GM23338 (cell line): ENCODE measurements at regions not wholly inside any gene's neighbourhood (a gene's known extent, or its start where the extent isn't known, plus 50 kb on each side); places are given as distances from the start of the nearest gene placed in this dataset.

ENCODE experiments used
- ATAC-seq: fragments of 200-7000 bp; cut with Tn5 transposase; 3 replicates; pipeline ENCODE4 v1.9.1; 2020
- DNase-seq: peaks from one replicate; pipeline ENCODE4 v3.0.0-alpha.2; 2015; ENCODE audit warnings: low spot score
- H2AFZ ChIP-seq: fragments of 200-600 bp; sonication (generic); 2 replicates; pipeline ENCODE4 v1.8.0; 2016; ENCODE audit warnings: antibody characterized with exemption, mild to moderate bottlenecking, moderate library complexity
- H3F3A ChIP-seq: fragments of 200-600 bp; sonication (generic); replicated peaks from 2 replicates; pipeline ENCODE4 v1.8.0; 2017; ENCODE audit warnings: antibody characterized with exemption, mixed run types, low read depth
- H3K27ac ChIP-seq: fragments of 200-600 bp; sonication (generic); 2 replicates; pipeline ENCODE4 v1.6.1; 2016; ENCODE audit warnings: low read depth
- H3K27me3 ChIP-seq: fragments of 200-600 bp; sonication (generic); 2 replicates; pipeline ENCODE4 v1.8.0; 2016; ENCODE audit warnings: mild to moderate bottlenecking, mixed run types, moderate library complexity; ENCODE audit not compliant: insufficient read depth
- H3K36me3 ChIP-seq: fragments of 200-600 bp; sonication (generic); 2 replicates; pipeline ENCODE4 v1.8.0; 2016; ENCODE audit warnings: mild to moderate bottlenecking; ENCODE audit not compliant: insufficient read depth
- H3K4me1 ChIP-seq: fragments of 200-600 bp; sonication (generic); 2 replicates; pipeline ENCODE4 v1.8.0; 2016; ENCODE audit warnings: mild to moderate bottlenecking, moderate library complexity; ENCODE audit not compliant: insufficient read depth
- H3K4me2 ChIP-seq: fragments of 200-600 bp; sonication (generic); 2 replicates; pipeline ENCODE4 v1.7.1; 2017; ENCODE audit warnings: mixed run types
- H3K4me3 ChIP-seq: fragments of 200-600 bp; sonication (generic); 2 replicates; pipeline ENCODE4 v1.6.1; 2016; ENCODE audit warnings: mixed run types
- H3K79me2 ChIP-seq: fragments of 200-600 bp; sonication (generic); replicated peaks from 2 replicates; pipeline ENCODE4 v1.8.0; 2017; ENCODE audit warnings: mild to moderate bottlenecking; ENCODE audit not compliant: insufficient read depth
- H3K9me2 ChIP-seq: fragments of 200-600 bp; sonication (generic); 2 replicates; pipeline ENCODE4 v1.8.0; 2017; ENCODE audit not compliant: insufficient read depth
- H4K20me1 ChIP-seq: fragments of 200-600 bp; sonication (generic); replicated peaks from 2 replicates; pipeline ENCODE4 v1.8.0; 2017; ENCODE audit warnings: mild to moderate bottlenecking; ENCODE audit not compliant: insufficient read depth
- H3K27ac Mint-ChIP-seq: 2 replicates; pipeline ENCODE4 v1.8.0; 2020; ENCODE audit warnings: inconsistent platforms, mild to moderate bottlenecking, moderate library complexity, mixed read lengths
- H3K27me3 Mint-ChIP-seq: 3 replicates; pipeline ENCODE4 v1.8.0; 2022; ENCODE audit warnings: low read depth, mild to moderate bottlenecking, moderate library complexity, mixed read lengths, inconsistent platforms; ENCODE audit not compliant: insufficient read depth, poor library complexity
- H3K36me3 Mint-ChIP-seq: 3 replicates; pipeline ENCODE4 v1.8.0; 2021; ENCODE audit warnings: low read depth, mild to moderate bottlenecking, inconsistent platforms, moderate library complexity, mixed read lengths
- H3K4me1 Mint-ChIP-seq: 3 replicates; pipeline ENCODE4 v1.8.0; 2020; ENCODE audit warnings: mild to moderate bottlenecking, inconsistent platforms, mixed read lengths
- H3K4me3 Mint-ChIP-seq: 3 replicates; pipeline ENCODE4 v1.8.0; 2021; ENCODE audit warnings: moderate library complexity, mild to moderate bottlenecking, inconsistent platforms, mixed read lengths
- H3K9me3 Mint-ChIP-seq: 3 replicates; pipeline ENCODE4 v1.8.0; 2020; ENCODE audit warnings: moderate library complexity, mild to moderate bottlenecking, inconsistent platforms, mixed read lengths
- CREB1 ChIP-seq: fragments of 250-450 bp; sonication (Bioruptor Pico); IDR thresholded peaks from 2 replicates; pipeline ENCODE4 v1.5.0; 2020; ENCODE audit warnings: low read depth, mild to moderate bottlenecking, moderate library complexity
- CTCF ChIP-seq, 2 experiments: fragments of 200-600 bp in 1 of 2; sonication (generic) in 1 of 2; conservative IDR thresholded peaks; 2 replicates each; pipeline versions ENCODE4 v1.5.1 to v1.6.1; 2016 to 2017; ENCODE audit warnings: antibody characterized with exemption in 2 of 2, low read depth in 2 of 2, mild to moderate bottlenecking in 2 of 2, moderate library complexity in 1 of 2
- EZH2 ChIP-seq: fragments of 200-600 bp; sonication (generic); IDR thresholded peaks from one replicate; pipeline ENCODE4 v1.8.0; 2017; ENCODE audit warnings: antibody characterized with exemption, mild to moderate bottlenecking, low read depth; ENCODE audit not compliant: unreplicated experiment
- EZH2phosphoT487 ChIP-seq: fragments of 200-600 bp; sonication (generic); IDR thresholded peaks from one replicate; pipeline ENCODE4 v1.8.1; 2018; ENCODE audit warnings: antibody characterized with exemption; ENCODE audit not compliant: unreplicated experiment
- JUNB ChIP-seq: IDR thresholded peaks from one replicate; pipeline ENCODE4 v1.6.1; 2016; ENCODE audit warnings: antibody characterized with exemption; ENCODE audit not compliant: unreplicated experiment
- POLR2AphosphoS5 ChIP-seq: IDR thresholded peaks from 2 replicates; pipeline ENCODE4 v1.6.1; 2016; ENCODE audit warnings: antibody characterized with exemption, low read depth
- STAT1 ChIP-seq: IDR thresholded peaks from one replicate; pipeline ENCODE4 v1.6.1; 2016; ENCODE audit warnings: antibody characterized with exemption; ENCODE audit not compliant: unreplicated experiment
- ZNF114 ChIP-seq: fragments of 250-450 bp; sonication (Bioruptor Pico); IDR thresholded peaks from 2 replicates; pipeline ENCODE4 v1.5.0; 2020; ENCODE audit warnings: mild to moderate bottlenecking, moderate library complexity
- ZNF462 ChIP-seq: fragments of 250-450 bp; sonication (Bioruptor Pico); IDR thresholded peaks from 2 replicates; pipeline ENCODE4 v1.5.0; 2020; ENCODE audit warnings: mild to moderate bottlenecking, moderate library complexity

GRCh38 chrX:121931567-121931966, 884.2 kb downstream of the GLUD2 start (continued):
- no peak for TF ChIP-seq ZNF462 (CRISPR knock-in tag)
- TF ChIP-seq STAT1 = no peak

- H3K4me1 Mint-ChIP-seq = no peaks in the 10 kb centered on the region
- TF ChIP-seq EZH2 = no peak
- no peak for TF ChIP-seq EZH2phosphoT487
- no peak for TF ChIP-seq ZNF114 (CRISPR knock-in tag)
- TF ChIP-seq STAT1 = no peak
- TF ChIP-seq CTCF (conservative IDR thresholded peaks at IDR 0.05; ENCODE audit: low read depth in 2 of 2) = no peak
- no peak for TF ChIP-seq CREB1 (CRISPR knock-in tag)
- no peak for TF ChIP-seq JUNB
- no peak for TF ChIP-seq ZNF462 (CRISPR knock-in tag)
- no peak for TF ChIP-seq POLR2AphosphoS5
Observed at GRCh38 chrX:121932688-121933087, 885.3 kb downstream of the GLUD2 start.

More at GRCh38 chrX:121932688-121933087, 885.3 kb downstream of the GLUD2 start:
- Mint-ChIP-seq H3K27me3 (no peaks in the 10 kb centered on the region), H3K27ac (no peak overlapping the region), H3K36me3 (no peaks in the 10 kb centered on the region; the same call in 2 of the 3 replicates), H3K9me3 (peaks cover 4% of the 10 kb centered on the region; the same call in 2 of the 3 replicates), H3K4me3 (no peak overlapping the region)
- Histone ChIP-seq H4K20me1 (no peaks in the 10 kb centered on the region), H3K27ac (no peak overlapping the region), H3K36me3 (no peaks in the 10 kb centered on the region), H3F3A (no peaks in the 10 kb centered on the region), H3K4me3 (no peak overlapping the region), H3K9me2 (no peaks in the 10 kb centered on the region), H3K27me3 (no peaks in the 10 kb centered on the region), H3K4me1 (no peaks in the 10 kb centered on the region), H3K4me2 (no peak overlapping the region), H3K79me2 (no peaks in the 10 kb centered on the region), H2AFZ (no peak overlapping the region)
- DNase-seq (no peak), ATAC-seq (no peak)
